ENCODE measurements at regions not wholly inside any gene's neighbourhood (a gene's known extent, or its start where the extent isn't known, plus 50 kb on each side); places are given as distances from the start of the nearest gene placed in this dataset.

DNA sequence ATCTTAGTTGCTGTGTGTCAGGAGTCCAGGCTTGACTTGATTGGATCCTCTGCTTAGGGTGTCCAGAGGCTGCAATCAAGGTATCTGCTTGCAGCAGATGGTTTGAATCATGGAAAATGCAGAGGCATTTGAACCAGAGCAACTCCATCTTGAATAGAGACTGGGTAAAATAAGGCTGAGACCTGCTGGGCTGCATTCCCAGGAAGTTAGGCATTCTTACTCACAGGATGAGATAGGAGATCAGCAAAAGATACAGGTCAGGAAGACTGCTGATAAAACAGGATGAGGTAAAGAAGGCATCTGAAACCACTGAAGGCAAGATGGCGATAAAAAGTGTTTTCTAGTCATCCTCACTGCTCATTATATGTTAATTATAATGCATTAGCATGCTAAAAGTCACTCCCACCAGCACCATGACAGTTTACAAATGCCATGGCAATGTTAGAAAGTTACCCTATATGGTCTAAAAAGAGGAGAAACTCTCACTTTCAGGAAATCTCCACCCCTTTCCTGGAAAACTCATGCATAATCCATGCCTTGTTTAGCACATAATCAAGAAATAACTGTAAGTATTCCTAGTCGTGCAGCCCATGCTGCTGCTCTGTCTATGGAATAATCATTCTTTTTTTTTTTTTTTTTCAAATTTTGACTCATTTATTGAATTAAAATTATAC lies 218.3 kb upstream of the CPNE8 start:
- TF ChIP-seq, protein P1, sequence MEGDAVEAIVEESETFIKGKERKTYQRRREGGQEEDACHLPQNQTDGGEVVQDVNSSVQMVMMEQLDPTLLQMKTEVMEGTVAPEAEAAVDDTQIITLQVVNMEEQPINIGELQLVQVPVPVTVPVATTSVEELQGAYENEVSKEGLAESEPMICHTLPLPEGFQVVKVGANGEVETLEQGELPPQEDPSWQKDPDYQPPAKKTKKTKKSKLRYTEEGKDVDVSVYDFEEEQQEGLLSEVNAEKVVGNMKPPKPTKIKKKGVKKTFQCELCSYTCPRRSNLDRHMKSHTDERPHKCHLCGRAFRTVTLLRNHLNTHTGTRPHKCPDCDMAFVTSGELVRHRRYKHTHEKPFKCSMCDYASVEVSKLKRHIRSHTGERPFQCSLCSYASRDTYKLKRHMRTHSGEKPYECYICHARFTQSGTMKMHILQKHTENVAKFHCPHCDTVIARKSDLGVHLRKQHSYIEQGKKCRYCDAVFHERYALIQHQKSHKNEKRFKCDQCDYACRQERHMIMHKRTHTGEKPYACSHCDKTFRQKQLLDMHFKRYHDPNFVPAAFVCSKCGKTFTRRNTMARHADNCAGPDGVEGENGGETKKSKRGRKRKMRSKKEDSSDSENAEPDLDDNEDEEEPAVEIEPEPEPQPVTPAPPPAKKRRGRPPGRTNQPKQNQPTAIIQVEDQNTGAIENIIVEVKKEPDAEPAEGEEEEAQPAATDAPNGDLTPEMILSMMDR (IDR thresholded peaks at IDR 0.05): no peak
- no peak for TF ChIP-seq EP300 (IDR thresholded peaks at IDR 0.05)
